Small intestine (tissue), 7 donors: ENCODE measurements at regions not wholly inside any gene's neighbourhood (a gene's known extent, or its start where the extent isn't known, plus 50 kb on each side); places are given as distances from the start of the nearest gene placed in this dataset.
"Not testable (repeated sequence)": the region's sequence is repeated elsewhere in the genome, so short reads cannot be mapped to it uniquely, and the experiment has no call there.

Experiments used
- DNase-seq, 2 donors: peaks; one replicate each; pipeline versions ENCODE4 v3.0.0 to v3.0.0-alpha.2; 2013
- FAIRE-seq: peaks from 2 replicates; lab custom pipeline; 2012; peaks lifted over from hg19 to GRCh38; lab: Jason Lieb, UNC
- H3K27ac ChIP-seq, 3 donors: one replicate each; pipeline ENCODE4 v1.5.1; 2013; ENCODE audit warnings: low read length in 2 of 3, mild to moderate bottlenecking in 2 of 3, control low read depth in 1 of 3, inconsistent platforms in 1 of 3, low read depth in 1 of 3, moderate library complexity in 1 of 3
- H3K27me3 ChIP-seq, 3 donors: one replicate each; pipeline ENCODE4 v1.6.1; 2013; ENCODE audit warnings: low read length in 3 of 3, inconsistent platforms in 1 of 3; ENCODE audit not compliant: control insufficient read depth in 3 of 3, insufficient read depth in 3 of 3
- H3K36me3 ChIP-seq, 3 donors: one replicate each; pipeline ENCODE4 v1.6.1; 2013; ENCODE audit warnings: low read length in 3 of 3, inconsistent platforms in 1 of 3, low read depth in 1 of 3, mild to moderate bottlenecking in 1 of 3, moderate library complexity in 1 of 3; ENCODE audit not compliant: control insufficient read depth in 3 of 3, insufficient read depth in 2 of 3
- H3K4me1 ChIP-seq, 3 donors: one replicate each; pipeline ENCODE4 v1.6.1; 2013; ENCODE audit warnings: low read length in 2 of 3, inconsistent platforms in 1 of 3, low read depth in 1 of 3, mild to moderate bottlenecking in 1 of 3, moderate library complexity in 1 of 3; ENCODE audit not compliant: control insufficient read depth in 3 of 3, insufficient read depth in 2 of 3
- H3K4me3 ChIP-seq, 3 donors: one replicate each; pipeline ENCODE4 v1.5.1; 2013; ENCODE audit warnings: low read length in 3 of 3, control low read depth in 1 of 3, inconsistent platforms in 1 of 3, low read depth in 1 of 3, mild to moderate bottlenecking in 1 of 3, moderate library complexity in 1 of 3
- H3K9me3 ChIP-seq, 2 donors: one replicate each; pipeline ENCODE4 v1.6.1; 2013; ENCODE audit warnings: low read depth in 1 of 2, low read length in 1 of 2; ENCODE audit not compliant: control insufficient read depth in 2 of 2, insufficient read depth in 1 of 2
- WGBS, 3 donors: extraction: QIAGEN DNeasy Blood & Tissue Kit; methylation state at CpG; one replicate each; pipeline ENCODE4 v1.1.7; 2013; 5-methylcytosine and 5-hydroxymethylcytosine counted together
- donor health status: healthy with polysubstance abuse.
- donor health status: control.
- donor health status: control.
- donor health status: Bipolar disorder and iron deficiency.
- donor health status: healthy.

DNA sequence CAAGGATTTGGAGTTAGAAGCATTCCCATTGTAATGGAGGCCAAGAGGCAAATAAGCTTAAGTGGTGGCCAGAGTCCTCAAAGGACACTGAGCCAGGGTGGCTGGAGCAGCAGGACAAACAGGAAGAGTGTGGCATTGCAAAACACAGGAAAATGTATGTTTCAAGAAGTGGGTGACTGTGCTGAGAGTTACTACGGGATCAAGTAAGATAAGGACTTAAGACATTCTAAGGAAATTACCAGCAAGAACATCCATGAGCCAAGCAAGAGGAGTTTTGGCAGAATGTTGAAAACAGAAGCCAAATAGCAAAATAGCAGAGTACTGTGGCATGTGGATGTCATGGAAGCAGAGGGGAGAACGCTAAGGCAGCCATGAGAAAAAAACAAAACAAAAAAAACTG is 104.2 kb downstream of the RAP2A start:
- H3K27ac ChIP-seq: no peak overlapping the region

DNA sequence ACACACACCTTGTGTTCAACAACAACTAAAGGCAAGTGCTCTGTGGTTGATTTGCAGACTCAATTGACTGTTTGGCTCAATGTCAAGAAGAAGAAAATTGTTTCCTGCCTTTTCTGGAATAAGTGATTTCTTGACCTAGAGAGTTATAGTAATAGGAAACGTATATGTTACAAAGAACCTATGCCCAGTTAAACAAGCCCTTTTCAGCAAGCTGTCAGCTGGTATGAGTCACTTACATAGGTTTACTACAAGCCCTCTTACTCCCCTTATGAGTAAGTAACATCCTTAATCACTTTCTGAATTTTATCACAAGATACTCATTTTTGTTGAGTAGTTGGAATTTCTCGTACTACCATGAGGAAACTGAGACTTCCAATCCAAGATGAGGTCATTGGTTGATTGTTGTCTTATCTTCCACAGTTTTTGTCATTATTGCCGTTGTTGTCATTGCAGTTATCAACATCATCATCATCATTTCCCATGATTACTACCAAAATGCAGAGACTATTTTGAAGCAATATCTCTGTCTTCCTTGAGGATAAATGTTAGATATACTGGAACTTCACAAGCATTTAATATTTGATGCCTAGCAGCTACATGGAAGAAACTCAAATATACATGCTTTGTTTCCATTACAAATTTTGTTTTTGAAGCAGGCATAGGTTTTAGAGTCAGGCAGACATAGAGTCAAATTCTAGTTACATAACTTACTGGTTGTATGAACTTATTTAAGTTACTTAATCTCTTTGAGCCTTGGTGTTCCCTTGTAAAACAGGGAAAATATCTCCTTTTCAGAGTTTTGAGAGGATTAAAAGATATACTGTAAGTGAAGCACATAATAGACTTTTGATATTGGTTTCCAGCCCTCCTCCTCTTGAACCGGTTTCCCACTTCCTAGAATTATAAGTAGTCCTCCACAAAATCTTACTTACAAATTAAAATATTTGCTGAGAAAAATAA is 106.0 kb downstream of the RAP2A start:
- Histone ChIP-seq H3K36me3 (no peaks in the 10 kb centered on the region), H3K27me3 (no peaks in the 10 kb centered on the region), H3K27ac (no peak overlapping the region), H3K4me3 (no peak overlapping the region), H3K9me3 (no peaks in the 10 kb centered on the region), H3K4me1 (no peaks in the 10 kb centered on the region)
- DNase-seq (no peak), FAIRE-seq (no peak)
- WGBS, 3 donors: 49 to 59% (median 53%) methylated on average over 4 of the region's 4 CpGs

More for the DNA sequence above, 104.2 kb downstream of the RAP2A start:
- no peaks in the 10 kb centered on the region for H3K9me3 ChIP-seq
- no peaks in the 10 kb centered on the region for H3K27me3 ChIP-seq
- no peaks in the 10 kb centered on the region for H3K4me1 ChIP-seq
- DNase-seq (no peak), FAIRE-seq (no peak)
- WGBS, 3 donors: 65 to 74% (median 69%) methylated on average over 2 of the region's 2 CpGs
- no peak overlapping the region for H3K4me3 ChIP-seq
- H3K36me3 ChIP-seq: no peaks in the 10 kb centered on the region

DNA sequence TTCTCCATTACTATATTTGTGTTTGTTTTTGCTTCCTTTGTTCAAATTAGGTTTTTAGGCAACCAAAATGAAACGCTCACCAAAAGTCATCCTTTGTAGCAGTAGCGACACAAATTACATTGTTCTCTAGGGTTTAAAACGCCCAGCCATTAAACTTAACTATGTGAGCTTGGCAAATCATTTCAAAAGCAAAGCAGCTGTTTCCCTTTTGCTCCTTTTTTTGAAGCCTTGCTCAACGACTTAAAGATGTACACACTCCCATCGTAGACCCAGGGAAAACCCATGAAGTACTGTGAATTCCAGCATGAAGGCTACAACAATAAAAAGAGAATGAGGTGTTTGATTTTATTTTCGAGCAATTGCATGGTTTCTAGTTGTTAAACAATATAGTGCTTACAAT is 106.7 kb downstream of the RAP2A start:
- Histone ChIP-seq H3K9me3 (peaks cover 0 to 3% of the 10 kb centered on the region in 2 donors), H3K27me3 (no peaks in the 10 kb centered on the region), H3K4me1 (no peaks in the 10 kb centered on the region), H3K27ac (no peak overlapping the region), H3K36me3 (no peaks in the 10 kb centered on the region), H3K4me3 (no peak overlapping the region)
- DNase-seq (no peak), FAIRE-seq (no peak)
- WGBS, 3 donors: 37 to 64% (median 54%) methylated on average over 6 of the region's 6 CpGs

DNA sequence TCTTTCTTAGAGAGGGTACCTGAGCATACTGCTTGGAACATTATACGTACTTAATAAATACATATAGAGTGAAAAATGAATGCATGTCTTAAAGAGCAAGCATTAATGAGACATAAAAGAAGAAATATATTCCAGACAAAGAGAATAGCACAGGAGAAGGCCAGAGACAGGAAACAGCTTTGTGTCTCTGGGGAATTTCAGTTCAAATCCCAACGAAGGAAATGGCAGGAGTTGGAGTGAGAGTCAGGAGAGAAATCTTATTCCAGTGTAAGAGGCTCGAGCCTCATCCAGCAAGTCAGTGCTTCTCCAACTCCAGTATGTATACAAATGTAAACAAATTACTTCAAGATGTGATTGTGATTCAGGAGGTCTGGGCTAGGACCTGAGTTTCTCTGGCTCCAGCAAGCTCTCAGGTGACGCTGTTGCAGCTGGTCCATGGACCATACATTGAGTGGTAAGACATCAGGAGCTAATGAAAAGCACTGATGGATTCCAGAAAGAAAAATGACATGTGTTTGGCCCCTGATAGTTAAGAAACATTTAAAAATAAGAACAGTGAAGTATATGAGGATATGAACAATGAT is 108.2 kb downstream of the RAP2A start:
- FAIRE-seq (no peak), DNase-seq (no peak)
- Histone ChIP-seq H3K4me3 (no peak overlapping the region), H3K27ac (no peak overlapping the region), H3K36me3 (no peaks in the 10 kb centered on the region), H3K4me1 (no peaks in the 10 kb centered on the region), H3K9me3 (peaks cover 0 to 5% of the 10 kb centered on the region in 2 donors), H3K27me3 (no peaks in the 10 kb centered on the region)
- 62 to 95% (median 68%) methylated on average over 3 to 4 of the region's 4 CpGs for WGBS, 3 donors

DNA sequence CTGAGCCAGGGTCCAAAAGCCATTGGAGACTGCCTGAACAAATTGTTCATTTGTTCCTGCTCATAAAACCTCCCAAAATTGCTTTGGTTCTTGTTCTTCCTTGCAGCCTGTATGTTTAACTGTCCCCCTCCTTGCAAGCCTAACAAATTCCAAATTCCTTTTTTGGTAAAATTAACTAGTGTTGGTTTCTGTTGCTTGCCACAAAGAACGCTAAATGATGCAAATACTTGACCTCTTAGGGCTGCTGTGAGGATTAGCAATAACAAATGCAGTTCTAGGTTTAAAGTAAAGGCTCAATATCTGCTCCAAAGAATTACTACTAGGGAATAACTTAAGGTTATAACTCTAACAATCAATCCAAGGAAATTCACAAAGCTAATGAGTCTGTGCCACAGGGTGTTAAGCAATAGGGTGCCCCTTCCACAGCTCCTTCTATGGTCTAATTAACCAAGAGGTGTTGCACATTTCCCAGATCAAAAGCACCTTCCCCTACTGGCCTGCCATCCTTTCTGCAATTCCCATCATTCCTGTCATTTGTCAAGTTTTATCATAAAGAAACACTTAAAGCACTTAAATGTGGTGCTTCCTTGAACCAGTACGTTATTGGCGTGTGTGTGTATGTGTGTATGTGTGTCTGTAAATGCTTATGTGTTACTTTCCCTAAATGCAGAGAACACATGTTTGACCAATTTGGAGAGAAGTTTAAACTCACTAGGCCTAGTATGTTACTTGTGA is 110.2 kb downstream of the RAP2A start:
- no peaks in the 10 kb centered on the region for H3K36me3 ChIP-seq
- H3K27ac ChIP-seq: no peak overlapping the region
- no peak for DNase-seq
- H3K27me3 ChIP-seq: no peaks in the 10 kb centered on the region
- 77 to 84% (median 82%) methylated on average over 3 of the region's 3 CpGs for WGBS, 3 donors
- no peaks in the 10 kb centered on the region for H3K4me1 ChIP-seq
- no peak for FAIRE-seq
- H3K9me3 ChIP-seq: peaks cover 0 to 5% of the 10 kb centered on the region in 2 donors
- H3K4me3 ChIP-seq: no peak overlapping the region

DNA sequence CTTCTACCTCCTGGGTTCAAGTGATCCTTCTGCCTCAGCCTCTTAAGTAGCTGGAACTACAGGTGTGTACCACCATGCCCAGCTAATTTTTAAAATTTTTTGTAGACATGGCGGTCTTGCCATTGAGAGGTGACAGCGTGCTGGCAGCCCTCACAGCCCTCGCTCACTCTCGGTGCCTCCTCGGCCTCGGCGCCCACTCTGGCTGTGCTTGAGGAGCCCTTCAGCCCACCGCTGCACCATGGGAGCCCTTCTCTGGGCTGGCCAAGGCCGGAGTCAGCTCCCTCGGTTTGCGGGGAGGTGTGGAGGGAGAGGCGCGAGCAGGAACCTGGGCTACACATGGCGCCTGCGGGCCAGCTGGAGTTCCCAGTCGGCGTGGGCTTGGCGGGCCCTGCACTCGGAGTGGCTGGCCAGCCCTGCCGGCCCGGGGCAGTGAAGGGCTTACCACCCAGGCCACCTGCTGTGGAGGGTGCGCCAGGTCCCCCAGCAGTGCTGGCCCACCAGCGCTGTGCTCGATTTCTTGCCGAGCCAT is 111.1 kb downstream of the RAP2A start:
- H3K4me3 ChIP-seq, H3K27ac ChIP-seq, H3K9me3 ChIP-seq, DNase-seq, H3K27me3 ChIP-seq, H3K4me1 ChIP-seq, FAIRE-seq, H3K36me3 ChIP-seq: not testable (repeated sequence)
- WGBS, 3 donors: 90 to 93% (median 91%) methylated on average over 24 to 25 of the region's 25 CpGs

DNA sequence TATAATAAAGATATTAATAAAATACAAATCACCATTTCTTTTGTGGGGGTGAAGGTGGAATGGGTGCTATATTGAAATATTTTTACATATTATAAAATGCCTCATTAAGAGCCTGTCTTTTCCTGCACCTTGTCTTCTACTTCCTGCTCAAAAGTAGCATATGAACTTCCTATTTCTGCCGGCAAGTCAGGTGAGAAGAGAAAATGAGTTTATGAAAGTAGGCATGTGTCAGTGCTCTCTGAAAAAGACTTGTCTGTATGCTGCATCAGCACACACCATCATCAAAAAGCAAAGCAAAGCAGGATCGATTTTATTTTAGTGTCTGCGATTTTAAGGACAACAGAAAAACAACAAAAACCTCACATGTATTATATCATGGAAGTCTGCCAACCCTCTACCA is 114.2 kb downstream of the RAP2A start:
- Histone ChIP-seq H3K4me1 (no peaks in the 10 kb centered on the region), H3K27ac (no peak overlapping the region), H3K9me3 (peaks cover 0 to 5% of the 10 kb centered on the region in 2 donors), H3K27me3 (no peaks in the 10 kb centered on the region), H3K4me3 (no peak overlapping the region), H3K36me3 (no peaks in the 10 kb centered on the region)
- WGBS, 3 donors: 36 to 54% (median 53%) methylated on average over 3 of the region's 3 CpGs
- DNase-seq (no peak), FAIRE-seq (no peak)

DNA sequence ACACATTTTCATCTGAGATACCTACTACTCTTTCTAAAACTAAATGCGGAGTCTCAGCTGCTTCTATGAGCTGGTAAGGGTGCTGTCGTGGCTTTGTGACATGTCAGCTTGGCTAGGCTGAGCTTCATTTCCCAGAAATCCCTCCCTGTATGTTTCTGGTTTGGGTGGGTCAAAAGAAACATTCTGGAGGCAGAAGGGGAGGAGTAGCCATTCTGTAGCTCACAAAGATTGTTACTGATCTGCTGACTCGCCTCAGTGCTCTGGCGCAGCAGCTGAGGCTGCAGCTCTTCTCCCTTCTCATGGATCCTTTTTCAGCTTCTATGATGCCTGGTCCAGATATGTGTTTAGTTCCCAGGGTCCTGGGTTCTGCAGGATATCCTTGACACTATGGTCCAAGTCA is 114.7 kb downstream of the RAP2A start:
- 69 to 87% (median 81%) methylated on average over 4 of the region's 4 CpGs for WGBS, 3 donors
- FAIRE-seq (no peak), DNase-seq (no peak)
- Histone ChIP-seq H3K9me3 (peaks cover 0 to 5% of the 10 kb centered on the region in 2 donors), H3K27me3 (no peaks in the 10 kb centered on the region), H3K4me1 (no peaks in the 10 kb centered on the region), H3K27ac (no peak overlapping the region), H3K36me3 (no peaks in the 10 kb centered on the region), H3K4me3 (no peak overlapping the region)
